ENCODE measurements at regions not wholly inside any gene's neighbourhood (a gene's known extent, or its start where the extent isn't known, plus 50 kb on each side); places are given as distances from the start of the nearest gene placed in this dataset.

DNA sequence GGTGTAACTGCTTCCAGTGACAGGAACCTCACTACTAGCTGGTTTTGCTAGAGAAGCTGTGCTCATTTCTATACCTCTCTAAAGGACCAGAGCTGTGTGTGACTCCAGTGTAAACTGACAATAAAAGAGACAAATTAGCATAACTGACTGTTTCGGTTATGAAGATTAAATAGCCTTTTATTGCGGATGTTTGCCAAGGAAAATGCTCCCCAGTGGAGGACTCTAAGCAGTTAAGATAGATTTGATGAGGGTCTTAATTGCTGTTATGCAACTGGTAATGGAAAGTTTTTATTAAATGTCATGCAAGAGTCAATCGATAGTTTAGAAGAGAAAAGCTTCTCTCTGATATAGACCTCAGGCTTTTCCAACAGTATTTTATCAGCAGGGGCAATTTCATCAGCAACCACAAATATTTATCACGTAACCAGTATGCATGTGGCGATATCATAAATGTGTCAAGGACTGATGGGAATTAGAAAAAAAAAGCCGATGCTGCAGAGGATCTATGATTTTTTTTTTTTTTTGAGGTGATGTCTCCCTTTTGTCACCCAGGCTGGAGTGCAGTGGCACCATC is 275.2 kb upstream of the DMAC1 start:
- DNase-seq: no peak

DNA sequence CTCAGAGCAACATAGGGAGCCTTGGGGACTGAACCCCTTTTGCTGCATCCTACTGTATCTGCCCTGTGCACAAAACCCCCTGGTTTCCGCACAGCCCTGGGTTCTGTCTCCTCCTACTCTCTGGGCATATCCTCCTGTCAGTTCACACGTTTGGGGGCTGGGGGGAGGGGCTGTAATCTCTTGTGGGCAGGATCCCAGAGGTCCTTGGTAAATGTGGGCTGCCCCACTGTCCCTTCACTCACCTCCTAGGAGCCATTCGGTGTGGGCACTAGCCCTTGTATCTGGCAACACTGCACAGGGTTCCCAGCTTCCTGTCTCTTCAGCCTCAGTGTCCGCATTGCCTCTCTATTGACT is 271.8 kb upstream of the DMAC1 start:
- no peak for DNase-seq

DNA sequence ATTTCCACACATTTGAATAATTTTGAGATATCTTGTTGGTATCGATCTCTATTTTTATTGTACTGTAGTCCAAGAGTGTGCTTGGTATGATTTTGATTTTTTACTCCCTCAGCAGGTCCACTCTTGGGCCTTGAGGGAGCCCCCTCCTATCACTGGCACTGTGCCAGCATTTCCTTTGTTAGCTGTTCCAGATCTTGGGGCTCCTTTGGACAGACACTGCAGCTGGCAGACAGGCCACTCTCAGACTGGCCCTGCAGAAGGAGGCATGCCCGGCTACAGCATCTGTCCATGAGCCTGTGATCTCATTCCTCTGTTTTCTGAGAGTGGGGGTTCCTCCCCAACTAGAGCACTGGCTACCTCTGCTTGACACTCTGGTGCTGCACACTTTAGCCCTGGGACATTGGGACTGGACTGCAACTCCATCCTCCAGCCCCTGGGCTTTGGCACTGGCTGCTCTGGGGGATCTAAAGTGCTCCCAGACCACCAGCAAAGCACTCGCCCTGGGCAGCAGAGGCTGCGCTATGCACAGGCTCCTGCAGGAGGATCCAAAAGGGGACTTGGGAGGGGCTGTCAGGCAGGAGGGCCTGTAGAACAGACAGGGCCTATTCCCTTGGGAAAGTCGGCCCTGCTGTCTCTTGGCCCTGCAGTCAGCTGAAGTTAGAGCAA is 271.3 kb upstream of the DMAC1 start:
- no peak for DNase-seq

GRCh38 chr9:8062459-8062858 is 262.9 kb upstream of the DMAC1 start:
- no peak for DNase-seq

- no peak for DNase-seq
These were observed 253.9 kb upstream of the DMAC1 start for GRCh38 chr9:8053501-8053900.

DNA sequence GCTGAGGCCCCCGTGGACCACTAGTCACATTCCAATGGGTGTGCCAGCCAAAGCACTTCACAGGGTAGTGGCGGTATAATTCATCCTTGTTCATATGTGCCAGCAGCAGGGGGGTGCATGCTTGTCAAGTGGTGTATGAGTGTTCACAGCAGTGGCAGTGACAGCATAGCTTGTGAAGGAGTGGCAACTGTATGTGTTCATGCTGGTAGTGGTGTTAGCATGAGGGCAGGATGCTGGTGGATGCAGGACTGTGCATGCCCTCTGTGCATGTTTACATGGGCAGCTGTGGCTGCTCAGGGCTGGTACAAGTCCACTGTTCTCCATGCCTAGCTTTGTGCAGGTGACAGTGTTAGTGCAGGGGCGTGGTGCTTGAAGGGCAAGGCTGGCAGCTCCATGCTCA is 253.4 kb upstream of the DMAC1 start:
- DNase-seq: no peak

GRCh38 chr9:8037745-8038144 is 238.2 kb upstream of the DMAC1 start:
- DNase-seq: no peak

- DNase-seq: no peak
These were observed 237.4 kb upstream of the DMAC1 start for GRCh38 chr9:8036914-8037524.

- no peak for DNase-seq
These were observed 234.2 kb upstream of the DMAC1 start for GRCh38 chr9:8033794-8034193.

- no peak for DNase-seq
These were observed 230.5 kb upstream of the DMAC1 start for GRCh38 chr9:8030095-8030494.

GRCh38 chr9:8027351-8027750 is 227.8 kb upstream of the DMAC1 start:
- DNase-seq: no peak

- DNase-seq: no peak
These were observed 226.0 kb upstream of the DMAC1 start for GRCh38 chr9:8025551-8025950.

- no peak for DNase-seq
These were observed 220.6 kb upstream of the DMAC1 start for GRCh38 chr9:8020186-8020585.

GRCh38 chr9:8019636-8020035 is 220.1 kb upstream of the DMAC1 start:
- DNase-seq: no peak

- DNase-seq: no peak
These were observed 215.6 kb upstream of the DMAC1 start for GRCh38 chr9:8014997-8015682.

GRCh38 chr9:8012986-8013385 is 213.4 kb upstream of the DMAC1 start:
- no peak for DNase-seq

DNA sequence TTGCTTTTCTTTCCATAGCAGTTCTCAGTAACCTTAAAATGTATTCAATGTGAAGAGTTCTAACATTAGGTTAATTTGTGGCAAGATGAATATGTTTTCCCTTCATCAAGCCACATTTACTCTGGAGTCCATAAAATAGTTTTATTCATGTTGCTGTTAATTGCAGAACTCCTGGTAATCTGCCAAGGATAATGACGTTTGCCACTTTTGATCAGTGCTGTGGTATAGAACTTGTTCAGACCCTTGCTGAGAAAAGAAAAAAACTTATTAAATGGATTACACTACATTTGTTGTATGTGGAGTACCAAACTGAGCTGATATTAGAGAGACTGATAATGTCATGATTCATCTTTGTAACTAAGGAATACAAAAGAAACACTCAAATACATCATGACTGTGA is 212.4 kb upstream of the DMAC1 start:
- no peak for DNase-seq

DNA sequence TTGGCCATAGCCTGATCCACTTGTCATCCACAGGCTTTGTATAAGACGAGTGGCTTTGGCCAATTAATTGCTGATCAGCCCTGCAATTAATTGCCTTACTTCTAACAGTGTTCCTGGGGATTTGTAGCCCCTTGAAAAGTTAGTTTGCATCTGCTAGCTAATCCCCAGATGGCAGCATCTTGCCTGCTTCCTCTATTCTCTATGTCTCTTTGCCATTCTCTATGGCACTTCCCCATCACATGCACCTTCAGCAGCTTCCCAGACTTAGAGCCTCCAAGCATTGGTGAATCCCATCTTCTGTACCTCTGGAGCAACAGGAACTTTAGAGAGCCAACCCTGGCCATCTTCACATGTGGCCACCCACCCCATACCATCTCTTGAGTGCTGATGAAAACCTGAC is 197.0 kb upstream of the DMAC1 start:
- no peak for DNase-seq

- DNase-seq: no peak
These were observed 189.2 kb upstream of the DMAC1 start for GRCh38 chr9:7988644-7989280.

GRCh38 chr9:7984692-7985091 is 185.1 kb upstream of the DMAC1 start:
- no peak for DNase-seq

DNA sequence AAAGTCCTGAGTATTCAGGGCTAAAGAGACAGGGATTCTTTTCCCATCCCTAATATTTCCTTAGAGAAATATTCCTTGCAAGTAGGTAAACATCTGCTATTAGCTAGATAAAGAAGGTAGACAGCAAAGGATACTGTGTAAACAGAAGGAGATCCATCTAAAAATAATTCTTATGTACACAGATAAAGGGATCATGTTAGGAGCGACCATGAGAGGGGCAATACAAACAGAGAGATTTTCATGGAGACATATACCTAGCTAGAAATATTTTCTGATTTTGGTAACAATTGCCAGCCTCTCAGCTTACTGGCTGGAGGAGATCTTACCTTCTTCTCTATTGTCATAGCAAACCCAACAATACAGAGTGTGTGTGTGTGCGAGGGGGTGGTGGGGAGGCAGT is 184.6 kb upstream of the DMAC1 start:
- DNase-seq: no peak

GRCh38 chr9:7983490-7983889 is 183.9 kb upstream of the DMAC1 start:
- no peak for DNase-seq

DNA sequence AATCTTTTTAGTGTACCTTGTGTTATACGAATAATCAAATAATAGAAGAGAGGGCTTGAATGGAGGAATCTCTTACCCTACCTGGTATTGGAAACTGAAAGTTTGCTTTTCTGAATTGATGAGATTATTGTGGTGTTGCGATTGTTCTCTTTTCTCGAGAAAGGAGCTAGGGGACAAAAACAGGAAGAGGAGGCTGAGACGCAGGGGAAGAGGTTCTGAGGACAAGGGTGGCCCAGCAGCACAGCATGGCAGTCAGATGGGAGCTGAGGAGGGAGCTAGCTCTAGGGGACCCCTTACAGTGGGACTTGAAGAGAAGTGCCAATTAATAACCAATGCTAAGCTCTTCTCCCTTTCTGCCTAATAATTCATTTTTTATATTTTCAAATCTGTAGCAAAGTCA is 183.3 kb upstream of the DMAC1 start:
- no peak for DNase-seq
